Stomach (tissue), 4 donors: ENCODE measurements at regions not wholly inside any gene's neighbourhood (a gene's known extent, or its start where the extent isn't known, plus 50 kb on each side); places are given as distances from the start of the nearest gene placed in this dataset.

Experiments used
- CTCF ChIP-seq, 7 experiments: fragments of 450-650 bp in 4 of 7; fragments of 200-600 bp in 3 of 7; sonication (generic) in 3 of 7; IDR thresholded peaks; one replicate each; pipeline ENCODE4 v1.5.1; 2016 to 2019; ENCODE audit warnings: antibody characterized with exemption in 7 of 7, control low read depth in 2 of 7, mild to moderate bottlenecking in 1 of 7
- EP300 ChIP-seq: sonication (generic); formaldehyde crosslinking; IDR thresholded peaks from one replicate; pipeline ENCODE4 v1.6.1; 2017; ENCODE audit warnings: antibody characterized with exemption
- POLR2A ChIP-seq, 4 donors: fragments of 450-650 bp; IDR thresholded peaks; one replicate each; pipeline ENCODE4 v1.6.1; 2016; ENCODE audit warnings: antibody characterized with exemption in 4 of 4, control low read depth in 2 of 4, mild to moderate bottlenecking in 1 of 4, moderate library complexity in 1 of 4

GRCh38 chr14:58887931-58888330 lies 250.2 kb downstream of the DACT1 start:
- no peak for TF ChIP-seq CTCF (IDR thresholded peaks at IDR 0.05)
- TF ChIP-seq POLR2A (IDR thresholded peaks at IDR 0.05), result no peak
- no peak for TF ChIP-seq EP300
